Stimulated activated CD4-positive, alpha-beta T cell treated with anti-CD3 and anti-CD28 coated beads, Interleukin-2, amount 100 ng/mL, for 24 hours (primary cell): ENCODE measurements at regions not wholly inside any gene's neighbourhood (a gene's known extent, or its start where the extent isn't known, plus 50 kb on each side); places are given as distances from the start of the nearest gene placed in this dataset.

Source experiments
- DNase-seq, 2 donors: peaks; one replicate each; pipeline ENCODE4 v3.0.0-alpha.2; 2020

DNA sequence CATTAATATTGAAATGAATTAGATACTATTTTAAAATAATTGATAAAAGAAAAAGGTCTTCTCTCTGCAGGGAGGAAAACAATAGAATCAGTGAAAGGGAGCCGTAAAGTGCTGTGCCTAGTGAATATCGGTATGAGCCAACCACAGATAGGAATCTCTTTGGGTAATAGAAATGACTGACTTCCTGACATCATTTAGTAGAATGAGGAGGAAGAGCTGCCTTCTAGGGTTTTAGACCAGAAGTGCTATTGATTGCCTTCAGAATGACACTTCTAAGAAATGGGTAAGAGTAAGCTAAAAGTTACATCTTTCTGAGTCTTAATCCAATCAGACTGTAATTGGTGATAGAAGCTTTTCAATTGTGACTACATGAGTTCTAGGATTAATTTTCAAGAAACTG is 134.0 kb upstream of the MAP9 start:
- DNase-seq, result no peak

DNA sequence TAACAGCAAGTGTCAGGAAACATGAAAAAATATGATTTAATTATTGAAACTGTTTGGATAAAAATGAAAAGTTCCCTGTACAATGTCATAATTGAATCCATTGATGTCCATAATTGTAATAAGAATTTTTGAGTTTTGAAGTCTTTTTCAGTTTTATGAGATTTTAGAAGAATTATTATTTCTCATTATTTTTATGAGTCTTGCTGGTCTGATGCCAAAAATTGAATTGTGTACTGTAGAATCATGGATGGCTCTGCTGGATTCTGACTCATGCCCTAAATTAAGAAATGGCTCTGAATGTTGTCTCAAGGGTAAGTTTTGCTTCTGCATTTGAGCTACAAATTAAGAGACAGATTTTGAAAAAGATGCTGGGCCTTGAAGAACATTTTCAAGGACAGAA is 132.8 kb upstream of the MAP9 start:
- DNase-seq, result no peak

DNA sequence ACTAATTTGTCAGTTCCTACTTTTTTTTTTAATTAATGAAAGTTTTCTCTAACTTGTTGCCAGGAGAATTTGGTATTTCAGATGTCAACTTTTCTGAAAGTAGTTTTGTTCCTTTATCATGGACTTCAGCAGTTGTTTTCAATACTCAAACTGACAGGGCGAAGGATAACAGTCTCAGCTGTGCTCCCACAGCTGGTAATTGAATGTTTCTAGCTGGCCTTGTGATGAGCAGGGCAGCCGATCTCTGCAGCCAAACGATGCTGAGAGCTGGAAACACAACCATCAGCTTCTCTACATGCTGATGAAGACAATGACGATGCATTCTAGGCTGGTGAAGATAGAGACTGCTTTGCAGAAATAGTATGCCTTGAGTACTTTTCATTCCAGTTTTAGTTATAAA is 130.0 kb upstream of the MAP9 start:
- no peak for DNase-seq

DNA sequence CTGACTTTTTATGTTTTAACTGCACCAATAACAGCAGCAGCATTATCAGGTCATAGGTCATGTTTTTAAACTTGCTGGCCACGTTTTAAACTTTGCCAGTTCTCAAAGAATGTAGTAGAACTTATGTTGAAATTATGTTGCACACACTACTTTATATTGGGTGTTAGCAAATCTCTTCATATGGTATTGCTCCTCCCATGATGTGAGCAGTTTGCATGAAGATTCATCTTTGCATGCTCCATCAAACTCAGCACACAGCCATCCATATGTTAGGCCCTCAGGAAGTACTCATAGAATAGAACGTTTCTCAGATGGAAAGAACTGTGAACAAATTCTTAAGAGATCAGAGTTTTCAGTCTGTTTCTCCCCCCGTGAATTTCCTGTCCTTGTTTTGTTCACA is 128.6 kb upstream of the MAP9 start:
- no peak for DNase-seq

DNA sequence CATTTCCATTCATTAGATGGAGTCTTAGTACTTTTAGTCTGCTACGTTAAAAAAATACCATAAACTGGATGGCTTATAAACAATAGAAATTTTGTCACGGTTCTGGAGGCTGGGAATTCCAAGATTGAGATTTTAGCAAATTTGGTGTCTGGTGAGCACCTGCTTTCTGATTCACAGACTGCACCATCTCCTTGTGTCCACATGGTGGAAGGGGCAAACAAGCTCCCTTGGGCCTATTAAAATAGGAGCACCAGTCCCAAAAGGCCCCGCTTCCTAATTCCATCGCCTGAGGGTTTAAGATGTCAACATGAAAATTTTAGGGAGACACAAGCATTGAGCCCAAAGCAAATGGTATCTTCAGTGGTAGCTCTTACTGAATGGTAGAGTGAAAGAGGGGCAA is 120.5 kb upstream of the MAP9 start:
- no peak for DNase-seq

DNA sequence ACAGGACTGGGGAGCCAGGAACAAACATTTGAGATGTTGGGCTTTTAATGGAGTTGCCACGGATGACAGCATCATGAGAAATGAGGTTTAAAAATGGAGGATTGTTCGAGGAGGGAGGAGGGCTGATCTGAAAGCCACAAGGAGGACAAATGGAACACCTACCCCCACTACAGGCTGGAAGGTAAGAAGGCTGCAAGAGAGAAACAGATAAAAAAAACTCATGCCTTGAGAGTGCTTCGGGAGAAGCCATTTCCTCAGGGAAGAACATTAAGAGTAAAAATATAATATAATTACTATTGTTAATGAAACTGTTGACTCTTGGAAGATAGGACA is 119.5 kb upstream of the MAP9 start:
- no peak for DNase-seq

DNA sequence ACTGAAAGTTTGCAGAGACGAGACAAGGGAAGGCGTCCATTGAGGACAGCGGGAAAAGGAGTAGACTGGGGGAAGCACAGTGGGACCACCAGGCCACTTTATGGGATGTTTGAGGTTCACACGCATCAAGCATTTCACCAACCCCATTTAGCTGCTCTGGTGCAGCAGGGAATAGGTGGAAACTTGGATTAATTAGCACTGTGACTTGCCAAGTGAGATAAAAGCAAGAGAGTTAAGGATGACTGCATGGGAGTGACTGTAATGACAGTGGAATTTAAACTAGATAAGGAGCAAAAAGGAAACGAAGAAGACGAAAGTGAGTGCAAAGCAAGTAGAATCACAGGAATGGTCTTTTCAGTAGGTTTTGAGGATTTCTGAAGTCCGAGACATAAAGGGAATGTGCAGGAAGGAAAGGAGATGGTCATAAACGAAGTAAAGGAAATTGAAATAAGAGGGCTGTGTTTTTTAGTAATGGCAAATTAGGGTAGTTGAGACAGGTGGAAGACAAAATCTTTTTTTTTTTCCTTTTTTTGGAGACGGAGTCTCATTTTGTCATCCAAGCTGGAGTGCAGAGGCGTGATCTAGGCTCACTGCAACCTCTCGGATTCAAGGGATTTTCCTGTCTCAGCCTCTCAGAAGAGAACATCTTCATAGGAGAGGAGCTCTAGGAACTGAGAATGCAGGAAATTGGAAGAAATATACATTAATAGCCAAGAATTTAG is 119.0 kb upstream of the MAP9 start:
- no peak for DNase-seq

DNA sequence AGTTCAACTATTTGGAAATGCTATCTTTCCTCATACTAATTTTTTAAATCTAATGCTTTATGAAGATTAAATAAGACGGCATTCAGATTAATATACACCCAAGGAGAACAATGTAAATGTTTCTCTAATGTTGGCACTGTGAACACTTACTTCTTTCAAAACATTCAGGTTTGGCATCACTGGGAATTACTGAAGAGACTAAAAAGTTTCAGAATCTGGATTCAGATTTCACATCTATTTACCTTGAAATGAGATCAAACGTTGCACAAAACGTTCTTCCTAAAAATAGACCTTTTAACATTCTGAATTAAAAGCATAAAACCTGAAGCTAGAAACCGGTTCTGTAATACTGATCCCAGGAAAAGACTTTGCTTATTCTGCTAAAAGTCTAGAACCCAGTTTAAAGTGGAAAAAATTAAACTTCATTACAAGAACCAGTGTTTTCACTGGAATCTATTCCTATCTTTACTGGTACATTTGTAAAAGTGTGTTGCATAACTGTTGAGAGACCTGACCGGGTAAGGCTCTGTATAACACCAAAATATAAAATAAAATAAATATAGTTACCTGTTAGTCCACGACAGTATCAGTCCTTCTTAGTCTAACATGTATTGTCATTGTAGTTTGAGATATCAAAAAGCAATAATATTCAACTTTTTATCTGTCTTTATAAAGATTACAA is 117.4 kb upstream of the MAP9 start:
- DNase-seq, result no peak

DNA sequence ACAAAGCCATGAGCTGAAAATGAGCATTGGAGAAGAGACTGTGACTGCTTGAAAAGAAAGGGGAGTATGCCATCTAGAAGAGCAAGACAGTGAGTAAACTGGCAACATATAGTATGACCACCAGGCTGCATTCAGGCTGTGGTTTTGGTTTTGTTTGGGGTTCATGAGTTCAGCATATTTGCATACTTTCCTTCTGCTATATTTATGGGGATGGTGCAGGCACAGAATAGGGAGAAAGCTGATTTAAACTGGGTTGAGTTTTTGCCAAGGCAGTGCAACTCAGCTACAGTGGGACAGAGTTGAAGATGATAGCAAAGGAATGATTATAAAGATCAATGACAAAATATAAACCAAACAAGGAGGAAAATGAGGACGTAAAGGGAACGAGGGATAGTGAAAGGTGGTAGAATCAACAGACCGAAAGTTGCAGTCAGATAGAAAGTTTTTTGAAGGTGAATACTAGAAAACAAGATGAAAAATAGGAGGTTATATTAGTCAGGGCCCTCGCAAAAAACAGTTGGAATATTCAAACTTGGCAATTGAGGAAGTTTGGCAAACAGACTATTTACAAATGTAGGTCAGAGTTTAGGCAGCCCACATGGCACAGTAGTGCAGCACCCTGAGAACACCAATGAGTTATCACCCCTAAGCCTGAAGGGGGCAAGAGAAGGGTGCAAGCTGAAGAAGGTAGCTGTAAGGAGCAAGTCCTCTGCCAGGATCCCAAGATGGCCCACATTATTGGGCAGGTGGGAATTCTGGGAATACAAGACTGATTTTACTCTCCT is 114.8 kb upstream of the MAP9 start:
- DNase-seq, result no peak

DNA sequence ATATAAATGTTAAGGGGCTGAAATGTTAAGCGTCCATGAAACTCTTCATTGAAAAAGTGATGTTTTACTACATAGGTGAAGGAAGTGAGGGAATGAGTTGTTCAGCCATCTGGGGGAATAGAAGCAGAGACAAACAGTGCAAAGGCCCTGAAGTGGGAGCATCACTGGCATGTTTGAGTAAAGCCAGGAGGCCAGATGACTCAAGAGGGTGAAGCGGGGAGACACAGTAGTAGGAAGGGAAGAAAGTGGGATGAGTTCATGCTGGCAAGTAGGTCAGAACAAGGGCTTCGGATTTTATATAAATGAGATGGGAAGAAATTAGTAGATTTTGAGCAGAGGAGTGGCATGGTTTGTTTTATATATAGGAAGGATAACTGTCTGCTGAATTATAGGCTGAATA is 112.5 kb upstream of the MAP9 start:
- DNase-seq, result no peak

DNA sequence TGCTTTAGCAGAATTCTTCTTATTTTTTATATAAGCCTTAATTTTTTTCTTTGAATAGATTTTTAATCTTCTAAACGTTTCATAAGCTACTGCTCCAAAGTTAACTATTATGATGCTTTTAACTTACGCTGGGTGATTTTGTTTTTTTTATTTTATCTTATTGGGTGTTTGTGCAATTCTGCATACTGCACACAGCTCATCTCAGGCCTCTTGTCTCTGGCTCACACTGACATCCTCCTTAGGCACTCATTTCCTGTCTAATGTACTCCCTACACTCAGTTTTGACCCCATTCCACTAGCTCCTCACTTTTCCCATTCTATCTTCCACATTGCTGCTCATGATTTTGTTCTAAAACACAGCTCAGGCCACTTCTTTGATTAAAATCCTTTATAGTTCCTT is 111.9 kb upstream of the MAP9 start:
- no peak for DNase-seq

DNA sequence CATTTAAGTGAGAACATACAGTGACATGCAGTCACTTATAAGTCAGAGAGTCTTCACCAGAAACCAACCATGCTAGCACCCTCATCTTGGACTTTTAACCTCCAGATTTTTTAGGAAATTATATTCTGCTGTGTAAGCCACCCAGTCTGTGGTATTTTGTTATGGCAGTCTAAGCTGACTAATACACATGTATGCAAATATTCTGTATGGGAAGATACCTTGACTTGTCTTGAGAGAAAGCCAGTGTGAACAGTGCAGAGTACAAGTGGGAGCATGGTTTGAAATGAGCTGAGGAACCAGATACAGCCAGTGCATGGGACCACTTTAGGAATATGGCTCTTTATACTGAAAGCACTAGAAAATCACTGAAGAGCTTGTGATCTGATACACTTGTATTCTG is 110.4 kb upstream of the MAP9 start:
- DNase-seq, result no peak

DNA sequence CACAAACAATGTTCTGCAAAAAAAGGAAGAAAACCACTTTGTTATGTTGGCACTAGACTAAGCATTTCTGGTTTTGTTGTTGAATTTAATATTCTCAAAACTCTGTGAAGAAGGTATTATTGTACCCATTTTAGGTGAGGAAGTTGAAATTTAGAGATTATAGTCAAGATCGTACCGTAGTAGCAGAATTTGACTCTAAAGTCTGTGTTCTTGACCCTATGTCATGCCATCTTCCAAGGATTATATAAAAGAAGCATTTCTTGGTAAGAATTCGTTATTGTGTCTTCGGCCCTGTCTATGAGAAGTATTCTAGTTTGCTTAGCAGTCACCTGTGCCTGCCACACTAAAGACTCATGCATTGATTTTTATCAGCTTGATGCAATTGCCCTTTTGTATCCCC is 104.4 kb upstream of the MAP9 start:
- no peak for DNase-seq

DNA sequence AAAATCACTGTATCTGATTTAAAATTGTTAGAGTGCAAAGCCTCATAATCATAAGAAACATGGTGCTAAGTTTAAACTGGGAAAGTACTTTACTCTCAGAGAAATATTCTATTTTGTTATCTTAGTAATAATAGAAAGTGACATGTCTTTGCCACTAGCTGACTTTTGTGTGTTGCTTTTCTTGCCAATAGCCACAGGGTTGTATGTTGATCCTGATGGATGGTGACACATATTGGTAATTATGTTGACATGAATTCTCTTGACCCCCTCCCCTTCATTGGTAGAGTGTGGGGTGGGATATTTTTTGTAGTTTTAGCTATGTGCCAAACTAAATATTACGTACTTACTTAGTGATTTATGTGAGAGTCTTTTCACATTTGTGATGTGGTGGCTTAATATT is 103.1 kb upstream of the MAP9 start:
- no peak for DNase-seq

DNA sequence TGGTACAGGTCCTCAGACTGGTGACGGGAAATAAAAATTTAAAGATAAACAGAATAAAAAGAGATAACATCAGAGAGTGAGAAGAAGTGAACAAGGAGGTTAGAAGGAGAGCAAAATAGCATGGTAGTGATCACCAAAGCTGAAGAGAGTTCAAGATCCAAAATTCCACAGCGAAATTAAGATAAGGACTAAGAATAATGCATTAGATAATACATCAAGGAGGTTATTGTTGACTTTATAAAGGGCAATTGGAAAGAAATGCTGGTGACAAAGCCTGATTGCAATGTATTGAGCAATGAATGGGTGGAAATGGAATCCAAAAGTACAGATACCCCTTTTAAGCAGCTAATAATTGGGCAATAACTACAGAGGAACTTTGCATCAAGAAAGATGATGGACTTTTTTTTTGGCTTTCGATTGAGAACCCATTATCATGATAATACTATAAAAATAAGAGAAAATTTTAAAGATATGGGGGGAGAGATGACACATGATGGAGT is 101.6 kb upstream of the MAP9 start:
- no peak for DNase-seq

DNA sequence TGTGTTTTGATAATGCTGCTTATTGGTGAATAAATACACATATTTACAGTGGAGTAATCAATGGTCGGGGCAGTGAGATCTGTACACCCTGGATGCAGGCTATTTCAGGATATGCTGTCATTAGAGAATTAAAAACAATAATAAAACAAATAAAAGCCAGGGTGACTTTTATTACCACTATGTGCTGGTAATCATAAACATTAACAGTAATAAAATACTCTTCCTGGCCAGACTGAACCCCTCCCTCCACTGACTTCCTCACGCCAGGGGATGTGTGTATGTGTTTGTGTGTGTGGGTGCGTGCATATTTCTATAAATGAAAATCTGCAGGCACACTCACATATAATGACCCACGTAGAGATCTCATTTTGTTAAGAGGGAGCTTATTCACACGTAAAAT is 98.0 kb upstream of the MAP9 start:
- no peak for DNase-seq

DNA sequence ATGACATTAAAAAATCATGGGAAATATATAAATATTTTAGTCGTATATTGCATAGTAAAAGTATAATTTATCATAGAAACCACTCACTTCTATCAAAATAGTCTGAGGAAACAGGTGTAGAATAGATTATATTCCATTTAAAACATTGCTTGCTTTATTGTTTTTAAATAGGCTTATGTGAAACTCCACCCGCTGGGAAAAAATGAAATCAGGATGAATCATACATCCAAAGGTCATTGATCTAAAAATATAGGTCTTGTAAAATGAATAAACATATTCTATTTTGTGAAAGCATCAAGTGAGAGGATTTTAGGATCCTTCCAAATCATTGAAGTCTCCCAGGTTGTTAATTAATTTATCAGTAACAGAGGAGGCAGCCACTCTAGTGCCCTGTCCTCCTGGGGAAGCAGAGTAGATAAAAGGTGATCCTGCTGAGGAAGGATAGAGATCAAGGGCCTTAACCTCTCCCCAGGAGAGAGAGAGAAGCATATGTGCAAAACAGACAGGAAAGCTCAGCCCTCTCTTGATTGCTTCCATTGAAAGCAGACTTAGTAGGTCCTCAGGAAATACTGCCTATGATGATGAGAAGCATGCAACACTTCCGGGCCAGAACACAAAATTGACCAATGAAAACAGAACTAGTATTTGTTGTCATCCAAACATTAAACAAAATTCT is 96.8 kb upstream of the MAP9 start:
- no peak for DNase-seq

DNA sequence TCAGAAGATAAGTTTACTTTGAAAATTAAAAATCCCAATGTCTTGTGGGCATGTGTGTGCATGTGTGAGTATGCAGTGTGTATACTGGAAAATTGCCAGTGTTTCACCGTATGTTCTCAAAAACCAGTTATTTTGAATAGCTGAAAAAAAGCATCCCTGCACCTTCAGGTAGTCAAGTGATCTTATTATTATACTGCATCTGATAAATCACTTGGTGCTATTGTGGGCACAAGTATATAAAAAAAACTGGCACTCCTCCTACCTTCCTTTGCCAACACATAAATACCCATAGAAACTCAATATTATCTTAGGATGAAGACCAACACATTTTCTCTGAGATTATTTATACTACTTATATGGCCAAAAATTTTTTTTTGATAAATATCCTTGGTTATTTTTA is 91.5 kb upstream of the MAP9 start:
- no peak for DNase-seq

DNA sequence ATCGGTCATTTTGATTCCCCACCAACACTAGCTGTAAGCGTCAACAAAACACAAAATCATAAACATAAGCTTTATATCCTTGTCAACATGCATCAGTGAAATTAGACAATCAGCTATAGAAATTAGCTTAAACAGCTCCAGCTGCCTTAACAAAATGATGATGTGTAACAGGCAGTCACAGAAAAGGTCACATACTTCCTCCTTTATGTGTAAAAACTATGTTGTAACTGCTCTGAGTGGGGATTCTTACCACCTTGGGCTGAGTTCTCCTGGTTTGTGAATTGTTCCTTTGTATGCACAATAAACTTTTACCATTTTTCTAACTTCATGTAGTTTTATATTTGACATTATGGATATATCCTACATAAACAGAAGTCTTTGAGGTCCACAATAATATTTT is 73.9 kb upstream of the MAP9 start:
- no peak for DNase-seq

DNA sequence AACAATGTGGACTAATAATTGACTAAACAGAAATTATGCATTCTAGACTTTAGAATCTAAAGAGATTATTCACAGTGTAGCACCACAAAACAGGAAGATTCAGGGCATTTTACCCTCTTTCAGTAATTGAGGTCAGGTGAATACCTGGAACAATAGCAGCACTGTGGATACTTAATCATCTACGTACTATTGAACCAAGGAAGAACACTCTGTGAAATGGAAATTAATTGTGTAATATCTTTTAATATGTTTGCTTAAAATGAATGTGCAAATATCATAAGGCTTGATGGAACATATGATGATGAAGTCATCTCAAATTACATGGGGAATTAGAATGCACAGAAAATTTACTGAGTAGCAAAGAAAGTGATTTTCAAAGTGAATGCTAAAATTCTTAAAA is 68.5 kb upstream of the MAP9 start:
- DNase-seq, result no peak

DNA sequence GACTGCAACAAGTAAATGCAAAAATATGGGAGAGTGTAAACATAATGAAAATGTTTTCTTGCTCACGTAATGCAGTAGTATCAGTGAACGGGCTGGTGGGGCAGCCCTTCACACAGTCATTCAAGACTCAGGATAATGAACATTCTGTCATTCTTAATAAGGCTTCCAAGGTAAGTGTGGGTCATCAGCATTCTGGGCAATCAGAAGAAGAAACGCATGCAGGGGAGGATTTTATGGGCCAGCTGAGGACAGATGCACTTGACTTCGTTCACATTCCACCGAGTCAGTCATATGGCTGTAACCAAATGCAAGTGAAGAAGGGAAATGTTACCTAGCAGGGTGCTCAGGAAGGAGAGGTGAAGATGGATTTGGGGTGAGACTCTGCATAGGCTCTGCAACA is 68.0 kb upstream of the MAP9 start:
- DNase-seq, result no peak

DNA sequence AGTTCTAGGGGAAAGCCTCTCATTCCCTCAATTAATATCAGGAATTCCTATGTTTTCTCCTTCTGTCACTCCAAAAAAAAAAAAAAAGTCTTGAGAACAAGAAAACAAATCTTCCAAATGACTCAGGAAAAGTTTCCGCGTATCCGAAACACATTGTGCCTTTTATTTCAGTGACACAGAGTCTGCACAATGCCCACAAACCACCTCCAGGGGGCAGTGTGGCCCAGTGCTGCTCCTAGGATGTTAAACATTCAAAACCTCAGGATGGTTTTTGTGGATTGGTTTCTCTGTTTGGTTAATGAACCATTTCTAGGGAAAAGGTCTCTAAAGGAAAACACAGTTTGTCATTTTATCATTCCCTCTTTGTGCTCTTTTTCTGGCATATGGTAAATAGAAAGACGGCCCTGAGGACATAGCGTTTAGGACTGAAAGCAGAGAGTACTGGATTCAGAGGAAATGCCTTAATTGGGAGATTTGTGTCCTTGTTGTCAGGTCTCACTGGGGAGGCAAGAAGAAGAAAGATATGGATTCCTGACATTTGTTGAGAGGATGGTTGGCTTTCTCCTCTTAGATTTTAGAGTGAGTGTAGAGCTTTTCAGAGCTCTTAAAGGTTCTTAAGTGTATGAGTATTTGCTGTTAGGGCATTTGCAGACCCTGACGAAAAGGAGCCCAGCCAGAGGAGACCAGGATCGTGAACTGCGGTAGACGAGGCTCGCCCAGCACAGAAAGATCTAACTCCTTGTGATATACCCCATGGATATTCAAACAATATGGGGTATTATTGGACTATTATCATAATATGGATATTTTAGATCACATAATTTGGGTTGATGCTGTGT is 65.7 kb upstream of the MAP9 start:
- peak; percentile 62 to 76 for DNase-seq

DNA sequence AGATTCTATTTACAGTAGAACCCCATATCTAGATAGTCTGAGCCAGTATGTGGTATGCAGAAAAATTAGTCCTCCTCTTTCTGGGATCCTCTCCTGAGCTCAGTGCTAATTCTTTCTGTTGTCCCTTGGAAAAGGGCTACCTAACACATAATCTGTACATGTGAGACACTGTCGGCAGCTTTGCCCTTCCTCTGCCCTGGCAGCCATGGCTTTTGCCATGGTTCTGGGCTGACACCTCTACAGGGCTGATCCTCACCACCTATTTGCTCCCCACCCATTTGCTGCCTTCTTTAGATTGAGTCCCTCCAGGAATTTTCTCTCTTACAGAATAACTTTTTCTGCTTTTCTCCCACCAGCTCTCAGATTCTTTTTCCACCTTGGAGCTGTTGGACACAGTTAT is 64.7 kb upstream of the MAP9 start:
- no peak for DNase-seq
